NCI-H748 (cell line): ENCODE measurements at regions not wholly inside any gene's neighbourhood (a gene's known extent, or its start where the extent isn't known, plus 50 kb on each side); places are given as distances from the start of the nearest gene placed in this dataset.
A peak's percentile ranks its signal among the peaks of the same experiment; 100 is the strongest.
"Not testable (repeated sequence)": the region's sequence is repeated elsewhere in the genome, so short reads cannot be mapped to it uniquely, and the experiment has no call there.

Experiments used
- DNase-seq: peaks from one replicate; lab custom pipeline; 2025; ENCODE audit not compliant: unreplicated experiment; lab: John Stamatoyannopoulos, UW

DNA sequence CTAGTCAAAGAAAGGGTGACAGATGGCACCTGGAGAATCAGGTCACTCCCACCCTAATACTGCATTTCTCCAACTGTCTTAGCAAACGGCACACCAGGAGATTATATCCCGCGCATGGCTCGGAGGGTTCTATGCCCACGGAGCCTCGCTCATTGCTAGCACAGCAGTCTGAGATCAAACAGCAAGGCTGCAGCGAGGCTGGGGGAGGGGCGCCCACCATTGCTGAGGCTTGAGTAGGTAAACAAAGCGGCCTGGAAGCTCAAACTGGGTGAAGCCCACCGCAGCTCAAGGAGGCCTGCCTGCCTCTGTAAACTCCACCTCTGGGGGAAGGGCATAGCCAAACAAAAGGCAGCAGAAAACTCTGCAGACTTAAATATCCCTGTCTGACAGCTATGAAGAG lies 268.1 kb upstream of the GRM3 start:
- DNase-seq, result not testable (repeated sequence)

- no peak for DNase-seq
These were observed 271.4 kb upstream of the GRM3 start for GRCh38 chr7:86372262-86372661.

DNA sequence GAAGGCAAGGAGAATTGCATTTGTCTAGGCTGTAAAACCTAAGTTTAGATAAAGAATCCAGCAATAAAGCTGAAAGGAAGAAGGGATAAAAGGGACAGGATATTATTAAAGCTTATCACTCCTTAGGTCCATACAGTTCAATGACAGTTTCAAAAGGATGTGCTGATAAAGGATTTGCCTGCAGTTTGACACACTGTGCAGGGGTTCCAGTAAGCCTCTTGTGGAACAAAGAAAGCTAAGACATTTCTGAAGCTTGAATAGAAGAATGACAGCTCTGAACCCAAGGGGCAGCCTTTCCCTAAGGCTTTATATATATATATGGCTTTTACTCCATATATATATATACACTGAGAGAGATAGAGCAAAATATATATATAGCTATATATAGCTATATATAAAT lies 276.8 kb upstream of the GRM3 start:
- DNase-seq, result no peak

GRCh38 chr7:86340407-86340806 lies 303.3 kb upstream of the GRM3 start:
- peak; percentile 12 for DNase-seq

DNA sequence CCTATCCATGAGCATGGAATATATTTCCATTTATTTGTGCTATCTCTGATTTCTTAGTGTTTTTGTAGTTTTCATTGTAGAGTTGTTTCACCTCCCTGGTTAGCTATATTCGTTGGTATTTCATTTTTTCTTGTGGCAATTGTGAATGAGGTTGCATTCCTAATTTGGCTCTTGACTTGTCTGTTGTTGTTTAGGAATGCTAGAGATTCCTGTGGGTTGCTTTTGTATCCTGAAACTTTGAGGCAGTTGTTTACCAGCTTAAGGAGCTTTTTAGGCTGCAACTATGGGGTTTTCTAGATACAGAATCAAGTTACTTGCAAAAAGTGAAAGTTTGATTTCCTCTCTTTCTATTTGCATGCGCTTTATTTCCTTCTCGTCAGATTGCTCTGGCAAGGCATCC lies 304.7 kb upstream of the GRM3 start:
- no peak for DNase-seq

- no peak for DNase-seq
These were observed 314.8 kb upstream of the GRM3 start for GRCh38 chr7:86328801-86329433.

DNA sequence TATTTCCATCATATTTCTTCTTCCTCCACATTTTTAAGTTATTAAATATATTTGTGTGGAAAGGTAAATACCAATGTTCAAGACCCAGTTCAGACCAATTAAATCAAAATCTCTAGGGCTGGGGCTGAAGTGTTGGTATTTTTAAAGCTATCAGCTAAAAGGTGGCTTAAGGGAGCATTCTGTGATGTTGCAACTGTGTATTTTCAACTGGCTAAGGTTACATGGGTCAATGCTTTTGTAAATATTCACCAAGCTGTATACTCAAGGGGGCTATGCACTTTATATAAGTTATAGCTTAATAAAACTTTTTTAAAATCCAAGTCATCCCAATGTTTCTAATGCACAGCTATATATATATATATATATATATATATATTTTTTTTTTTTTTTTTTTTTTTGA lies 316.9 kb upstream of the GRM3 start:
- DNase-seq, result no peak

GRCh38 chr7:86320889-86321288 lies 322.8 kb upstream of the GRM3 start:
- DNase-seq, result no peak

DNA sequence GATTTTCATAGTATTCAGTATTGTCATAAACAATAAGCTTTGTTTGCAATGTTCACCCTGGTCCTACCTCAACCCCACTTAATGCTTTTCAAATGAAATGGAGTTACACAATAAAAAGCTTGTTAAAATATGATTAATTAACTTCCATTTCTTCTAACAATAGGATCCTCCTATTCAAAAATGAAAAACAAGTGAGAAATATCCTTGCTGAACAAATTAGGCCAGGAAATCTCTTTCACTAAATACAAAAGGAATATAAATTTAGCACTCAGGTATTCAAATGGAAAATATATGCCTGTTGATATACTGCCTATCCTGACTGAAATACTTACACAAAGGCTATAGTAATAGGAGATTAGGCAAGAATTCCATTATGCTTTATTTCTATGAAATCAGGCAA lies 323.4 kb upstream of the GRM3 start:
- DNase-seq, result no peak

- no peak for DNase-seq
These were observed 329.9 kb upstream of the GRM3 start for GRCh38 chr7:86313842-86314241.

- no peak for DNase-seq
These were observed 342.4 kb upstream of the GRM3 start for GRCh38 chr7:86301301-86301700.

- DNase-seq, result no peak
These were observed 348.2 kb upstream of the GRM3 start for GRCh38 chr7:86295526-86295925.

DNA sequence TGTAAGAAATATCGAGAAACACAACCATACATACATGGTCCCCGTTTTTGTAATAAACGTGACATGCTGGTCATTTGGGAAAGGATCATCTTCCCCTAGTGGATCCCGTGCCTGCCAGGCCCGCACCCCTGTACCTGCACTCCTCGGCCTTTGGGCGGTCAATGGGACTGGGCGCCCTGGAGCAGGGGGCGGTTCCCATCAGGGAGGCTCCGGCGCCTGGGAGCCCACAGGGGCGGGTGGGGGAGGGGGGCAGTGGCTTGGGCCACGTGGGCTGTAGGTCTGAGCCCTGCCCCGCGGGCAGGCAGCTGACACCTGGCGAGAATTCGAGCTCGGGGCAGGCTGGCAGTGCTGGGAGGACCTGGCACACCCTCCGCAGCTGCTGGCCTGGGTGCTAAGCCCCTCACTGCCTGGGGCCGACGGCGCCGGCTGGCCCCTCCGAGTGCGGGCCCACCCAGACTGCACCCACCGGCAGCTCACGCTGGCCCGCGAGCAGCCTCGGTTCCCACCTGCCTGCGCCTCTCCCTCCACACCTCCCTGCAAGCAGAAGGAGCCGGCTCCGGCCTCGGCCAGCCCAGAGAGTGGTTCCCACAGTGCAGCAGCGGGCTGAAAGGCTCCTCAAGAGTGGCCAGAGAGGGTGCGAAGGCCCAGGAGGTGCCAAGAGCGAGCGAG lies 361.6 kb upstream of the GRM3 start:
- no peak for DNase-seq

DNA sequence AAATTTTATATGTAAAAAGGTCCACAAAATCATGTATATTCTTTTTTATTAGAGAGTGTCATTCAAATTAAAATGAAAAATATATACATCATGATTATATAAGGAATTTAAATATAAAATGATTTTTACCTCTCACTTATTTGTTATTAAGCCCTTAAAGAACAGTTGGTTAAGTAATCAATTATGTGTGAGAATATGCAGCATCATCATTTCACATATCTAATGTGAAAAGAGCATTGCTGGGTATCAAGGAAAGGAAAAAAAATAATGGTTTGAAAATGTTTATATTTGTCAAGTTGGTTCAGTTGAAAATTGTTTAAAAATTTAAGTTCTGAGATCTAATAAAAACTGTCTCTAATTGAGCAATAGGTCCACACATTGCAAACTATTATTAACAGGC lies 363.6 kb upstream of the GRM3 start:
- DNase-seq, result no peak

GRCh38 chr7:86262781-86263180 lies 380.9 kb upstream of the GRM3 start:
- DNase-seq, result no peak

- DNase-seq, result no peak
These were observed 385.8 kb upstream of the GRM3 start for GRCh38 chr7:86257894-86258293.

GRCh38 chr7:86252406-86252805 lies 391.3 kb upstream of the GRM3 start:
- no peak for DNase-seq

- DNase-seq, result no peak
These were observed 394.7 kb upstream of the GRM3 start for GRCh38 chr7:86248977-86249376.

- DNase-seq, result no peak
These were observed 400.5 kb upstream of the GRM3 start for GRCh38 chr7:86243171-86243570.

- DNase-seq, result no peak
These were observed 417.5 kb upstream of the GRM3 start for GRCh38 chr7:86226191-86226590.

GRCh38 chr7:86222806-86223205 lies 420.9 kb upstream of the GRM3 start:
- no peak for DNase-seq

- no peak for DNase-seq
These were observed 429.0 kb upstream of the GRM3 start for GRCh38 chr7:86214734-86215133.

DNA sequence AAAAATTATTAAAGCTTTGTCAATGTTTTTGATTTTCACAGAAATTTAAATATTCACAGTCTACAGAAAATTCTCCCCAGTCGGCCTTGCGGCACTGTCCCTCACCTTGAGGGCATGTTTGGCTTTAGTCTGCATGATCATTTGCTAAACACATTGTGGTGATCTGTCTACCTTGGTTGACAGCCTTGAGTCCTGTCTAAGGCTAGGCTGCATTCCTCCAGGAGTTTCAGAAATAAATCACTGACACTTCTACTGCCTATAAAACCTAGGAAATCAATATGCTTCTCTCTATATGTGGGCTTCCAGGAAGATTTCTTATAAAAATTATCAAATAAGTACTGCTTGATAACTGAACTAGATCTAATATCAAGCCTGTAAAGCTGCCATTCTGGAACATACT lies 430.7 kb upstream of the GRM3 start:
- no peak for DNase-seq
